Omental fat pad (tissue), 3 donors: ENCODE measurements at regions not wholly inside any gene's neighbourhood (a gene's known extent, or its start where the extent isn't known, plus 50 kb on each side); places are given as distances from the start of the nearest gene placed in this dataset.
"Not testable (repeated sequence)": the region's sequence is repeated elsewhere in the genome, so short reads cannot be mapped to it uniquely, and the experiment has no call there.

Experiments
- ATAC-seq: fragments of 150-250 bp; one replicate; pipeline ENCODE4 v1.9.1; 2016; ENCODE audit warnings: mild to moderate bottlenecking, moderate library complexity; ENCODE audit not compliant: low FRiP score
- DNase-seq: peaks from one replicate; pipeline ENCODE4 v3.0.0-alpha.2; 2019; ENCODE audit warnings: low spot score
- CTCF ChIP-seq, 3 donors: fragments of 450-650 bp; IDR thresholded peaks; one replicate each; pipeline ENCODE4 v1.5.1; 2016 to 2017; ENCODE audit warnings: antibody characterized with exemption in 3 of 3, mild to moderate bottlenecking in 3 of 3, moderate library complexity in 2 of 3

GRCh38 chr2:42973726-42974125 is 181.3 kb upstream of the HAAO start:
- TF ChIP-seq CTCF (IDR thresholded peaks at IDR 0.05), result no peak
- no peak for ATAC-seq
- no peak for DNase-seq

GRCh38 chr2:42972933-42973516 is 180.6 kb upstream of the HAAO start:
- ATAC-seq, DNase-seq: not testable (repeated sequence)

GRCh38 chr2:42971947-42972736 is 179.8 kb upstream of the HAAO start:
- no peak for ATAC-seq
- no peak for DNase-seq
- TF ChIP-seq CTCF (IDR thresholded peaks at IDR 0.05), result no peak

- ATAC-seq (no peak), DNase-seq (no peak)
- TF ChIP-seq CTCF (IDR thresholded peaks at IDR 0.05), result no peak
These were observed 179.0 kb upstream of the HAAO start for GRCh38 chr2:42971381-42971780.

- no peak for TF ChIP-seq CTCF (IDR thresholded peaks at IDR 0.05)
- ATAC-seq (no peak), DNase-seq (no peak)
These were observed 177.8 kb upstream of the HAAO start for GRCh38 chr2:42970151-42970550.

GRCh38 chr2:42969231-42970150 is 177.1 kb upstream of the HAAO start:
- DNase-seq (no peak), ATAC-seq (peak; percentile 16)
- no peak for TF ChIP-seq CTCF (IDR thresholded peaks at IDR 0.05)

GRCh38 chr2:42967959-42968674 is 175.7 kb upstream of the HAAO start:
- TF ChIP-seq CTCF (IDR thresholded peaks at IDR 0.05), result no peak
- ATAC-seq (no peak), DNase-seq (no peak)
